Uterus (tissue), 3 donors: ENCODE measurements at regions not wholly inside any gene's neighbourhood (a gene's known extent, or its start where the extent isn't known, plus 50 kb on each side); places are given as distances from the start of the nearest gene placed in this dataset.

Source experiments
- DNase-seq, 2 donors: peaks; one replicate each; pipeline ENCODE4 v3.0.0-alpha.2; 2019 to 2020
- H3K27ac ChIP-seq, 2 donors: fragments of 200-600 bp; sonication (generic); 1 replicate in 1 of 2; 2 replicates in 1 of 2; pipeline ENCODE4 v1.5.1; 2016 to 2018
- H3K27me3 ChIP-seq, 2 donors: fragments of 200-600 bp; sonication (generic); one replicate each; pipeline ENCODE4 v1.5.1; 2018 to 2019; ENCODE audit warnings: control low read depth in 1 of 2
- H3K36me3 ChIP-seq, 2 donors: fragments of 200-600 bp; sonication (generic); one replicate each; pipeline ENCODE4 v1.5.1; 2019; ENCODE audit warnings: control low read depth in 1 of 2
- H3K4me1 ChIP-seq, 2 donors: fragments of 200-600 bp; sonication (generic); one replicate each; pipeline ENCODE4 v1.5.1; 2018 to 2019; ENCODE audit warnings: control low read depth in 1 of 2
- H3K4me3 ChIP-seq, 2 donors: fragments of 200-600 bp; sonication (generic); 1 replicate in 1 of 2; 2 replicates in 1 of 2; pipeline ENCODE4 v1.5.1; 2018 to 2019; ENCODE audit warnings: mild to moderate bottlenecking in 1 of 2
- H3K9me3 ChIP-seq, 2 donors: fragments of 200-600 bp; sonication (generic); one replicate each; pipeline ENCODE4 v1.5.1; 2019; ENCODE audit warnings: control low read depth in 1 of 2
- POLR2A ChIP-seq, 2 donors: fragments of 450-650 bp; IDR thresholded peaks; one replicate each; pipeline ENCODE4 v1.6.1; 2016; ENCODE audit warnings: antibody characterized with exemption in 2 of 2, mild to moderate bottlenecking in 1 of 2, moderate library complexity in 1 of 2
- intact Hi-C: fragments of 100-400 bp; cut with DNase I; formaldehyde crosslinking; loops from one replicate; pipeline ENCODE4 v1.15.1; 2023; ENCODE audit warnings: low total_unique reads
- TF ChIP-seq, protein P1 (sequence below), 4 experiments: fragments of 200-600 bp in 2 of 4; fragments of 450-650 bp in 2 of 4; sonication (generic) in 2 of 4; IDR thresholded peaks; one replicate each; pipeline ENCODE4 v1.5.1; 2016 to 2019; ENCODE audit warnings: antibody characterized with exemption in 4 of 4, mild to moderate bottlenecking in 2 of 4, moderate library complexity in 1 of 4
- donor health status: DM: yes; HTN: yes; CAD: no.

- intact Hi-C loops: no loop called here
- no peak for TF ChIP-seq POLR2A (IDR thresholded peaks at IDR 0.05)
- no peaks in the 10 kb centered on the region for H3K27me3 ChIP-seq
These were observed 128.0 kb downstream of the ARL4A start for GRCh38 chr7:12815426-12815825.

GRCh38 chr7:12815871-12816270 is 128.4 kb downstream of the ARL4A start:
- no peaks in the 10 kb centered on the region for H3K4me1 ChIP-seq
- intact Hi-C loops: no loop called here
- no peak for DNase-seq
- no peaks in the 10 kb centered on the region for H3K27me3 ChIP-seq
- TF ChIP-seq POLR2A (IDR thresholded peaks at IDR 0.05): no peak
- TF ChIP-seq, protein P1, sequence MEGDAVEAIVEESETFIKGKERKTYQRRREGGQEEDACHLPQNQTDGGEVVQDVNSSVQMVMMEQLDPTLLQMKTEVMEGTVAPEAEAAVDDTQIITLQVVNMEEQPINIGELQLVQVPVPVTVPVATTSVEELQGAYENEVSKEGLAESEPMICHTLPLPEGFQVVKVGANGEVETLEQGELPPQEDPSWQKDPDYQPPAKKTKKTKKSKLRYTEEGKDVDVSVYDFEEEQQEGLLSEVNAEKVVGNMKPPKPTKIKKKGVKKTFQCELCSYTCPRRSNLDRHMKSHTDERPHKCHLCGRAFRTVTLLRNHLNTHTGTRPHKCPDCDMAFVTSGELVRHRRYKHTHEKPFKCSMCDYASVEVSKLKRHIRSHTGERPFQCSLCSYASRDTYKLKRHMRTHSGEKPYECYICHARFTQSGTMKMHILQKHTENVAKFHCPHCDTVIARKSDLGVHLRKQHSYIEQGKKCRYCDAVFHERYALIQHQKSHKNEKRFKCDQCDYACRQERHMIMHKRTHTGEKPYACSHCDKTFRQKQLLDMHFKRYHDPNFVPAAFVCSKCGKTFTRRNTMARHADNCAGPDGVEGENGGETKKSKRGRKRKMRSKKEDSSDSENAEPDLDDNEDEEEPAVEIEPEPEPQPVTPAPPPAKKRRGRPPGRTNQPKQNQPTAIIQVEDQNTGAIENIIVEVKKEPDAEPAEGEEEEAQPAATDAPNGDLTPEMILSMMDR (IDR thresholded peaks at IDR 0.05): no peak
- H3K9me3 ChIP-seq: no peaks in the 10 kb centered on the region
- no peaks in the 10 kb centered on the region for H3K36me3 ChIP-seq
- no peak overlapping the region for H3K4me3 ChIP-seq
- H3K27ac ChIP-seq: no peak overlapping the region

More at GRCh38 chr7:12815426-12815825, 128.0 kb downstream of the ARL4A start:
- DNase-seq: no peak
- H3K36me3 ChIP-seq: no peaks in the 10 kb centered on the region
- no peak overlapping the region for H3K27ac ChIP-seq
- no peaks in the 10 kb centered on the region for H3K9me3 ChIP-seq
- no peak overlapping the region for H3K4me3 ChIP-seq
- no peaks in the 10 kb centered on the region for H3K4me1 ChIP-seq

- intact Hi-C loops: no loop called here
- H3K36me3 ChIP-seq: no peaks in the 10 kb centered on the region
- no peak for TF ChIP-seq POLR2A (IDR thresholded peaks at IDR 0.05)
- TF ChIP-seq, protein P1 (IDR thresholded peaks at IDR 0.05): no peak
- no peak for DNase-seq
- no peaks in the 10 kb centered on the region for H3K4me1 ChIP-seq
- no peak overlapping the region for H3K4me3 ChIP-seq
- H3K27me3 ChIP-seq: no peaks in the 10 kb centered on the region
- no peak overlapping the region for H3K27ac ChIP-seq
- no peaks in the 10 kb centered on the region for H3K9me3 ChIP-seq
These were observed 133.3 kb downstream of the ARL4A start for GRCh38 chr7:12820777-12821176.

DNA sequence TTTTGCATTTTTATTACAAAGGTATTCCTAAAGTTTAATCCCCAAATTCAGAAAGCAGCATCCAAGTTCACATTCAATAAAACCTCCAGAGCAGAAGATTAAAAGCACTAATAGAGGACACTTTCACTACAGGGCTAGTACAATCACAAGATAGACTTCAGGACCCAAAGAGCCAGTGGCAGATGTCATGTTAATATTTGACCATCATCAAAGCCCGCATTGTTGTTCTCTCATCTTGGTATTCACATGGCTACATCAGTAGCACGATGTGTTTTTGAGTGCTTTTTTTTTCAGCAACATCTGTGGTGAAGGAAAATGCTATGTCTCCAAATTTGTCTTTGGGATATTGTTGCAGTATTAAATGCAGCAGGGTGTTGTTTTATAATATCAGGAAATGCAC is 134.3 kb downstream of the ARL4A start:
- Histone ChIP-seq H3K27me3 (no peaks in the 10 kb centered on the region), H3K4me1 (no peaks in the 10 kb centered on the region)
- intact Hi-C loops: no loop called here

DNA sequence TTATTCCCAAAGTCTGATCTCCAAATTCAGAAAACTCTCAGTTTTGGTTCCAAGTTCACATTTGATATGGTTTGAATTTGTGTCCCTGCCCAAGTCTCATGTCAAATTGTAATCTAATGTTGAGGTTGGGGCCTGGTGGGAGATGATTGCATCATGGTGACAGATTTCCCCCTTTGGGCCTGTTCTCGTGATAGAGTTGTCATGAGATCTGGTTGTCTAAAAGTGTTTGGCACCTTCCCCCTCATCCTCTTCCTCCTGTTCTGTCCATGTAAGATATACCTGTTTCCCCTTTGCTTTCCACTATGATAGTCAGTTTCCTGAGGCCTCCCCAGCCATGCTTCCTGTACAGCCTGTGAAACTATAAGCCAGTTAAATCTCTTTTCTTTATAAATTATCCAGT is 138.6 kb downstream of the ARL4A start:
- H3K36me3 ChIP-seq: no peaks in the 10 kb centered on the region
- no peaks in the 10 kb centered on the region for H3K27me3 ChIP-seq
- TF ChIP-seq, protein P1 (IDR thresholded peaks at IDR 0.05): no peak
- TF ChIP-seq POLR2A (IDR thresholded peaks at IDR 0.05): no peak
- no peaks in the 10 kb centered on the region for H3K4me1 ChIP-seq
- intact Hi-C loops: no loop called here
- H3K27ac ChIP-seq: no peak overlapping the region
- no peak for DNase-seq
- H3K4me3 ChIP-seq: no peak overlapping the region
- H3K9me3 ChIP-seq: no peaks in the 10 kb centered on the region

More for the DNA sequence above, 134.3 kb downstream of the ARL4A start:
- Histone ChIP-seq H3K4me3 (no peak overlapping the region), H3K9me3 (no peaks in the 10 kb centered on the region), H3K36me3 (no peaks in the 10 kb centered on the region), H3K27ac (no peak overlapping the region)
- no peak for TF ChIP-seq POLR2A (IDR thresholded peaks at IDR 0.05)
- TF ChIP-seq, protein P1 (IDR thresholded peaks at IDR 0.05): no peak
- DNase-seq: no peak

DNA sequence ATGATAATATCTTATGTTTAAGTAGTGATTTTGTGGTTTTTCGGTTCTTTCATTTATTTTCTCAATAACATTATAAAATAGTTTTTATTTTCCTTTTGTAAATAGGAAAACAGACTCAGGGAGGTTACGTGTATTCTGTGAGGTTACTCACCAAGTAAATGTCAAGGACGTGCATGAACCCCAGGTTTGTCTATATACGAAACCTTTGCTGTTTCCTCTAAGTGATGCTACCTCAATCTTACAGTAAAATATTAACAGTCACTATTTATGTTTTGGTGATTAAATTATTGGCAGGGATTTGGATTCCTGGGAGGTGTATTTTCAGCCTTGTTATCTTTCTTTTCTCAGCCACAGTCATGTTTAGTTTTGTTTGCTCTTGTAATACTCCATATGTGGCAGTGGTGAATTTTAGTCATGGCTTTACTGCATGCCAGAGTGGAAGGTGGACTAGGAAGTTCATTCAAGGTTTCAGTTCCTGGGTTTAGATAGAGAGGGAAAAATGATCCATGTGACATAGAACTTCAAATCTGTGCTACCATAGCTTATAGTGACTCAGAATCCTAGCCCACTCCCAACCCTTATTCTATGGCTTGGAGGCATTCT is 139.9 kb downstream of the ARL4A start:
- intact Hi-C loops: no loop called here
- no peaks in the 10 kb centered on the region for H3K4me1 ChIP-seq
- no peaks in the 10 kb centered on the region for H3K27me3 ChIP-seq
- no peak overlapping the region for H3K4me3 ChIP-seq
- DNase-seq: no peak
- no peaks in the 10 kb centered on the region for H3K9me3 ChIP-seq
- TF ChIP-seq, protein P1 (IDR thresholded peaks at IDR 0.05): no peak
- no peak for TF ChIP-seq POLR2A (IDR thresholded peaks at IDR 0.05)
- no peaks in the 10 kb centered on the region for H3K36me3 ChIP-seq
- H3K27ac ChIP-seq: no peak overlapping the region
